ENCODE measurements at regions not wholly inside any gene's neighbourhood (a gene's known extent, or its start where the extent isn't known, plus 50 kb on each side); places are given as distances from the start of the nearest gene placed in this dataset.

DNA sequence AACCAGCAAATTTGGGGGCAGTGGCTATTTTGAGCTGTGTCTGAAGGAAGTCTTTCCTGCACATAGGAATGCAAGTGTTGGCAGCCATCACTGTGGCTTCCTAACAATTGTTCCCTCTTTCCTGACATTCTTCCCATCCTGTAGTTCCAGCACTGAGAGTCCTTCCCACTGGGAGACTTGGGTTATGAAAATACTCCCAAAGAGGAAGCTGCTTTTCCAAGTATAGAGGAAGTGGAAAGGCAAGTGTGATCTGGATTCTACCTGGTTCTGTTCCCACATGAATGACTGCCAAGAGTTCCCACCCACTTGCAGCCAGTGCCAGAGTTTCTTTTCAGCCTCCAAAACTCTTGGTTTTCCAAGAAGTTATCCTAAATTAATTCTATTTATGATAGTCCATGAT is 98.5 kb upstream of the CD53 start:
- Histone ChIP-seq H3K79me2 (ENCODE audit: control insufficient read depth, insufficient read depth, low read length) (no peaks in the 10 kb centered on the region), H2AFZ (ENCODE audit: low read depth, low read length) (no peak overlapping the region), H3K4me2 (ENCODE audit: insufficient read depth, low read length) (no peak overlapping the region), H4K20me1 (replicated peaks; ENCODE audit: control insufficient read depth, extremely low read depth, insufficient read depth, low read length) (no peaks in the 10 kb centered on the region), H3K27ac (ENCODE audit: insufficient read depth, low read depth, low read length) (no peak overlapping the region), H3K9me3 (replicated peaks; ENCODE audit: control insufficient read depth, insufficient read depth, low read length) (no peaks in the 10 kb centered on the region), H3K4me3 (replicated peaks in 1 of 3; ENCODE audit: insufficient read depth in 1 of 3, low read depth in 1 of 3, low read length in 3 of 3) (no peak overlapping the region), H3K9me1 (replicated peaks; ENCODE audit: control insufficient read depth, extremely low read depth, insufficient read depth, low read length) (no peaks in the 10 kb centered on the region), H3K36me3 (ENCODE audit: control insufficient read depth in 2 of 2, extremely low read depth in 1 of 2, insufficient read depth in 2 of 2, low read length in 2 of 2) (no peaks in the 10 kb centered on the region), H3K9ac (replicated peaks; ENCODE audit: extremely low read depth, insufficient read depth, low read length) (no peak overlapping the region), H3K27me3 (ENCODE audit: control insufficient read depth in 2 of 2, insufficient read depth in 2 of 2, low read length in 2 of 2) (no peaks in the 10 kb centered on the region), H3K4me1 (ENCODE audit: control insufficient read depth, extremely low read depth, insufficient read depth, low read length) (no peaks in the 10 kb centered on the region)
- TF ChIP-seq JUN (IDR thresholded peaks at IDR 0.05; ENCODE audit: borderline replicate concordance, insufficient read depth, insufficient read length, low read depth) (no peak), GATA2 (IDR thresholded peaks at IDR 0.05; ENCODE audit: insufficient read depth, insufficient read length, low read depth, low read length) (no peak), EZH2 (IDR thresholded peaks at IDR 0.05; ENCODE audit: borderline replicate concordance, low read depth, low read length, severe bottlenecking) (no peak), POLR2AphosphoS5 (IDR thresholded peaks at IDR 0.05; ENCODE audit: insufficient read depth, low read depth, low read length) (no peak)
- TF ChIP-seq, protein P1, sequence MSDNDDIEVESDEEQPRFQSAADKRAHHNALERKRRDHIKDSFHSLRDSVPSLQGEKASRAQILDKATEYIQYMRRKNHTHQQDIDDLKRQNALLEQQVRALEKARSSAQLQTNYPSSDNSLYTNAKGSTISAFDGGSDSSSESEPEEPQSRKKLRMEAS (IDR thresholded peaks at IDR 0.05; ENCODE audit: insufficient read depth, insufficient read length): no peak
- DNase-seq (ENCODE audit: low read depth, low spot score) (peak; percentile 7), FAIRE-seq (no peak)
- dilution Hi-C loops (cut with MboI; ENCODE audit: extremely low pct_ligation_motif_present, low sequenced_read_pairs) (no loop called here), intact Hi-C loops (cut with micrococcal nuclease) (no loop called here)
- POLR2A ChIA-PET: no interaction called here
- no TSS peak for BruUV-seq (replicated peaks)
- CTCF ChIA-PET: interaction anchor here (2.4 to 3.8 kb wide), 2 partner anchors 9 kb away, joined by 25 to 32 read pairs; no protein-coding TSS in a partner anchor

DNA sequence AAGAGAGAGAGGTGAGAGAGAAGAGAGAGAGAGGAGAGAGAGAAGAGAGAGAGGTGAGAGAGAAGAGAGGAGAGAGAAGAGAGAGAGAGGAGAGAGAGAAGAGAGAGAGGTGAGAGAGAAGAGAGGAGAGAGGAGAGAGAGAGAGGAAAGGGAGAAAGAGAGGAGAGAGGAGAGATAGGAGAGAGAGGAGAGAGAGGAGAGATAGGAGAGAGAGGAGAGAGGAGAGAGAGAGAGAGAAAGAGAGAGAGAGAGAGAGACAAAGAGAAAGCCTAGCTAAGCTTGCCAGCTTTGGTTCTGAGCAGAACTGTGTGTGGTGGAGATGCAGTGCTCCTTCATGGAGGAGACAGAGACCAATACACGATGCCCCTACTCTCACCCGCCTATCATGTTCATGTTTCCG is 99.1 kb upstream of the KCNA3 start:
- H3K4me1 ChIP-seq (ENCODE audit: control insufficient read depth, extremely low read depth, insufficient read depth, low read length): no peaks in the 10 kb centered on the region
- H3K9ac ChIP-seq (replicated peaks; ENCODE audit: extremely low read depth, insufficient read depth, low read length): no peak overlapping the region
- TF ChIP-seq, protein P1 (IDR thresholded peaks at IDR 0.05; ENCODE audit: insufficient read depth, insufficient read length): no peak
- TF ChIP-seq EZH2 (IDR thresholded peaks at IDR 0.05; ENCODE audit: borderline replicate concordance, low read depth, low read length, severe bottlenecking) (no peak), POLR2AphosphoS5 (IDR thresholded peaks at IDR 0.05; ENCODE audit: insufficient read depth, low read depth, low read length) (no peak), JUN (IDR thresholded peaks at IDR 0.05; ENCODE audit: borderline replicate concordance, insufficient read depth, insufficient read length, low read depth) (no peak), FOS (IDR thresholded peaks at IDR 0.05; ENCODE audit: borderline replicate concordance, insufficient read depth, low read length) (no peak), POLR2A (IDR thresholded peaks at IDR 0.05; ENCODE audit: low read depth, low read length) (no peak), GATA2 (IDR thresholded peaks at IDR 0.05; ENCODE audit: insufficient read depth, insufficient read length, low read depth, low read length) (no peak), MYC (IDR thresholded peaks at IDR 0.05; ENCODE audit: low read depth, low read length) (no peak)
- TF ChIP-seq, protein P2, sequence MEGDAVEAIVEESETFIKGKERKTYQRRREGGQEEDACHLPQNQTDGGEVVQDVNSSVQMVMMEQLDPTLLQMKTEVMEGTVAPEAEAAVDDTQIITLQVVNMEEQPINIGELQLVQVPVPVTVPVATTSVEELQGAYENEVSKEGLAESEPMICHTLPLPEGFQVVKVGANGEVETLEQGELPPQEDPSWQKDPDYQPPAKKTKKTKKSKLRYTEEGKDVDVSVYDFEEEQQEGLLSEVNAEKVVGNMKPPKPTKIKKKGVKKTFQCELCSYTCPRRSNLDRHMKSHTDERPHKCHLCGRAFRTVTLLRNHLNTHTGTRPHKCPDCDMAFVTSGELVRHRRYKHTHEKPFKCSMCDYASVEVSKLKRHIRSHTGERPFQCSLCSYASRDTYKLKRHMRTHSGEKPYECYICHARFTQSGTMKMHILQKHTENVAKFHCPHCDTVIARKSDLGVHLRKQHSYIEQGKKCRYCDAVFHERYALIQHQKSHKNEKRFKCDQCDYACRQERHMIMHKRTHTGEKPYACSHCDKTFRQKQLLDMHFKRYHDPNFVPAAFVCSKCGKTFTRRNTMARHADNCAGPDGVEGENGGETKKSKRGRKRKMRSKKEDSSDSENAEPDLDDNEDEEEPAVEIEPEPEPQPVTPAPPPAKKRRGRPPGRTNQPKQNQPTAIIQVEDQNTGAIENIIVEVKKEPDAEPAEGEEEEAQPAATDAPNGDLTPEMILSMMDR (IDR thresholded peaks at IDR 0.05; ENCODE audit: extremely low read depth in 1 of 2, insufficient read depth in 1 of 2, low read depth in 1 of 2, low read length in 2 of 2): no peak
- no peak overlapping the region for H2AFZ ChIP-seq (ENCODE audit: low read depth, low read length)
- H3K27ac ChIP-seq (ENCODE audit: insufficient read depth, low read depth, low read length): no peak overlapping the region
- intact Hi-C loops (cut with micrococcal nuclease): no loop called here
- CTCF ChIA-PET: interaction anchor here (2.4 to 3.8 kb wide), 2 partner anchors 8 to 10 kb away, joined by 25 to 32 read pairs; no protein-coding TSS in a partner anchor
- H3K4me3 ChIP-seq (replicated peaks in 1 of 3; ENCODE audit: insufficient read depth in 1 of 3, low read depth in 1 of 3, low read length in 3 of 3): no peak overlapping the region
- H4K20me1 ChIP-seq (replicated peaks; ENCODE audit: control insufficient read depth, extremely low read depth, insufficient read depth, low read length): no peaks in the 10 kb centered on the region
- H3K4me2 ChIP-seq (ENCODE audit: insufficient read depth, low read length): no peak overlapping the region
- H3K9me3 ChIP-seq (replicated peaks; ENCODE audit: control insufficient read depth, insufficient read depth, low read length): no peaks in the 10 kb centered on the region
- dilution Hi-C loops (cut with MboI; ENCODE audit: extremely low pct_ligation_motif_present, low sequenced_read_pairs): no loop called here
- BruUV-seq (replicated peaks): no TSS peak
- no peaks in the 10 kb centered on the region for H3K36me3 ChIP-seq (ENCODE audit: control insufficient read depth in 2 of 2, extremely low read depth in 1 of 2, insufficient read depth in 2 of 2, low read length in 2 of 2)
- no peaks in the 10 kb centered on the region for H3K27me3 ChIP-seq (ENCODE audit: control insufficient read depth in 2 of 2, insufficient read depth in 2 of 2, low read length in 2 of 2)
- FAIRE-seq (no peak), DNase-seq (ENCODE audit: low read depth, low spot score) (no peak)
- H3K9me1 ChIP-seq (replicated peaks; ENCODE audit: control insufficient read depth, extremely low read depth, insufficient read depth, low read length): no peaks in the 10 kb centered on the region
- H3K79me2 ChIP-seq (ENCODE audit: control insufficient read depth, insufficient read depth, low read length): no peaks in the 10 kb centered on the region
- POLR2A ChIA-PET: no interaction called here

All from endothelial cell of umbilical vein (primary cell).